ENCODE measurements at regions not wholly inside any gene's neighbourhood (a gene's known extent, or its start where the extent isn't known, plus 50 kb on each side); places are given as distances from the start of the nearest gene placed in this dataset.
"Not testable (repeated sequence)": the region's sequence is repeated elsewhere in the genome, so short reads cannot be mapped to it uniquely, and the experiment has no call there.

DNA sequence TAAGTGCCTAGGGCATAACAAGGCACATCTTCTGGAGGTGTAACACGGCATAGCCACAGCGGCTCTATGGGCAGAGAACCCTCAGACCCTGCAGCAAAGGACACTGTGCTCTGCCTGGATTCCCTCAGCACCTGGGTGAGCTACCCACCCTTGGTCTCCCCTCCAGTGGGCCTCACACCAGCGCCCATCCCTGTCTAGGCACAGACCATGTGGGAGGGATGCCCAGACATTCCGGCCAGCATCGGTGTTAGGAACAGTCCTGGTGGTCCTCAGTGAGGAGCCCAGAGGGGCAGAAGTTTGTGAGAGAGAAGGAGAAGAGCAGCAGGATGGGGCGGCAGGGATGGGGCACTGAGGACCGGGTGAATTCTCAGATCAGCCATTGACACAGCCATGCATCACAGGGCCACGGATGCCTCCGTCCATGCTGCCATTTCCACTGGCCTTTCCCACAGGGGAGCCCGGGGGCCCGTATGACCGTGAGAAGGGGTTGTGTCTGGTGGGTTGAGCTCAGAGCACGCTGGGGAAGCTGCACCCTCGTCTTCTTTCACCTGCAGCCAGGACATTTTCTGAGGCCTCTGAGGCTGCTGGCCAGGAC is 282.7 kb upstream of the SFSWAP start:
- H3K9me3 ChIP-seq (ENCODE audit: control insufficient read depth in 2 of 2, low read length in 2 of 2), result peaks cover 8 to 22% of the 10 kb centered on the region in 2 donors
- H3K36me3 ChIP-seq (ENCODE audit: control insufficient read depth in 2 of 2, insufficient read depth in 2 of 2, low read length in 2 of 2), result no peaks in the 10 kb centered on the region
- H3K4me1 ChIP-seq (ENCODE audit: control insufficient read depth, insufficient read depth, low read length), result no peaks in the 10 kb centered on the region
- no peak overlapping the region for H3K27ac ChIP-seq (ENCODE audit: low read length)
- H3K9ac ChIP-seq (ENCODE audit: low read length in 2 of 2), result no peak overlapping the region
- H3K27me3 ChIP-seq (ENCODE audit: control insufficient read depth in 1 of 2, insufficient read depth in 2 of 2, low read length in 2 of 2), result peaks cover 0 to 5% of the 10 kb centered on the region in 2 donors
- no peak overlapping the region for H3K4me3 ChIP-seq (ENCODE audit: low read length in 2 of 2)

DNA sequence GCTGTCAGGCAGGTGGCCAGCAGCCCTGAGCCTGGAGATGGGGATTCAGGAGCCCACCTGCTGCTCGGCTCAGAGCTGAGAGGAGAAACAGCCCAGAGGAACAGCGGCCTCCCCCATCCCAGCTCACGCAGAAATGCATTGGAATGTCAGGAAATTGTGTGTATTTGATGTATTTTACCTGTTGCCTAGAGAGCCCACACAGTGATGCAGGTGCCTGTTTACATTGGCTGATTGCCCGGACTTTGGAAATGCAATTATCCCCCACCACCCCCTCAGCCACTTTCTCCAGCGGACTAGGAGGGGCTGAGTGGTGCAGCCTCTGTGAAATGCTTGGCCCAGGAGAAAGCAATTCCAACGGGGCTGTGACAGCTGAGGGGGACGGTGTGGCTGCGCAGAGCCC is 281.7 kb upstream of the SFSWAP start:
- H3K4me3 ChIP-seq (ENCODE audit: low read length in 2 of 2); H3K27ac ChIP-seq (ENCODE audit: low read length); H3K9ac ChIP-seq (ENCODE audit: low read length in 2 of 2); H3K4me1 ChIP-seq (ENCODE audit: control insufficient read depth, insufficient read depth, low read length); H3K36me3 ChIP-seq (ENCODE audit: control insufficient read depth in 2 of 2, insufficient read depth in 2 of 2, low read length in 2 of 2); H3K27me3 ChIP-seq (ENCODE audit: control insufficient read depth in 1 of 2, insufficient read depth in 2 of 2, low read length in 2 of 2): not testable (repeated sequence)
- H3K9me3 ChIP-seq (ENCODE audit: control insufficient read depth in 2 of 2, low read length in 2 of 2), result peaks cover 5 to 16% of the 10 kb centered on the region in 2 donors

GRCh38 chr12:131429697-131430096 is 281.2 kb upstream of the SFSWAP start:
- not testable (repeated sequence) for H3K27me3 ChIP-seq (ENCODE audit: control insufficient read depth in 1 of 2, insufficient read depth in 2 of 2, low read length in 2 of 2); H3K9ac ChIP-seq (ENCODE audit: low read length in 2 of 2); H3K27ac ChIP-seq (ENCODE audit: low read length)

DNA sequence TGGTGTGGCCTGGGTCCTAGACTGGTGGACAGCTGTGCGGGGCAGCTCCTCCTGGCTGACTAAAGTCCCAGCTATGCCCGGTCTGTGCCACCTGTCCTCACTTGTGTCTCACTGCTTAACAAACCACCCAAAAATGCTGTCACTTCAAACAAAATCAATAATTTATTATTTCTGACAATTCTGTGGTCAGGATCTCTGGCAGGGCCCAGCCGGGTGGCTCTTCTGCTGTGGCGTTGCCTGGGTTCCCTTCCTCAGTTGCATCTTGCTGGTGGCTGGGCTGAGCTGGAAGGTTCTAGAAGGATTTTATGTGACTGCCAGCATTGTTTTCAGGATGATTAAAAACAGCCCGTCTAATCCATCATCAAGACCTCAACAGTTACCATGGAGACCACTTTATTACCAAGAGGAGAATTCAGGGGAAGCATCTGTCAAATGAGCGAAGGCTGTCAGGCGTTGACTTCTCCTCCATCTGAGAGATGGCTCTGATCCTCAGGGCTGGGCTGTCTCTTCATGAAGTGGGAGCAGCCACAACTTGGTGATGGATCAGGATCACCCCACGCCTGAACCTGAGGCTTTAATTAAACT is 280.6 kb upstream of the SFSWAP start:
- H3K9me3 ChIP-seq (ENCODE audit: control insufficient read depth in 2 of 2, low read length in 2 of 2), result peaks cover 3 to 9% of the 10 kb centered on the region in 2 donors
- H3K27me3 ChIP-seq (ENCODE audit: control insufficient read depth in 1 of 2, insufficient read depth in 2 of 2, low read length in 2 of 2), result peaks cover 0 to 13% of the 10 kb centered on the region in 2 donors
- H3K4me3 ChIP-seq (ENCODE audit: low read length in 2 of 2), result no peak overlapping the region
- no peak overlapping the region for H3K27ac ChIP-seq (ENCODE audit: low read length)
- H3K9ac ChIP-seq (ENCODE audit: low read length in 2 of 2), result no peak overlapping the region
- H3K4me1 ChIP-seq (ENCODE audit: control insufficient read depth, insufficient read depth, low read length), result no peaks in the 10 kb centered on the region
- no peaks in the 10 kb centered on the region for H3K36me3 ChIP-seq (ENCODE audit: control insufficient read depth in 2 of 2, insufficient read depth in 2 of 2, low read length in 2 of 2)

More at GRCh38 chr12:131429697-131430096, 281.2 kb upstream of the SFSWAP start:
- H3K4me1 ChIP-seq (ENCODE audit: control insufficient read depth, insufficient read depth, low read length); H3K36me3 ChIP-seq (ENCODE audit: control insufficient read depth in 2 of 2, insufficient read depth in 2 of 2, low read length in 2 of 2); H3K4me3 ChIP-seq (ENCODE audit: low read length in 2 of 2): not testable (repeated sequence)
- H3K9me3 ChIP-seq (ENCODE audit: control insufficient read depth in 2 of 2, low read length in 2 of 2), result peaks cover 5 to 12% of the 10 kb centered on the region in 2 donors

GRCh38 chr12:131431126-131431655 is 279.7 kb upstream of the SFSWAP start:
- not testable (repeated sequence) for H3K4me1 ChIP-seq (ENCODE audit: control insufficient read depth, insufficient read depth, low read length); H3K36me3 ChIP-seq (ENCODE audit: control insufficient read depth in 2 of 2, insufficient read depth in 2 of 2, low read length in 2 of 2)

DNA sequence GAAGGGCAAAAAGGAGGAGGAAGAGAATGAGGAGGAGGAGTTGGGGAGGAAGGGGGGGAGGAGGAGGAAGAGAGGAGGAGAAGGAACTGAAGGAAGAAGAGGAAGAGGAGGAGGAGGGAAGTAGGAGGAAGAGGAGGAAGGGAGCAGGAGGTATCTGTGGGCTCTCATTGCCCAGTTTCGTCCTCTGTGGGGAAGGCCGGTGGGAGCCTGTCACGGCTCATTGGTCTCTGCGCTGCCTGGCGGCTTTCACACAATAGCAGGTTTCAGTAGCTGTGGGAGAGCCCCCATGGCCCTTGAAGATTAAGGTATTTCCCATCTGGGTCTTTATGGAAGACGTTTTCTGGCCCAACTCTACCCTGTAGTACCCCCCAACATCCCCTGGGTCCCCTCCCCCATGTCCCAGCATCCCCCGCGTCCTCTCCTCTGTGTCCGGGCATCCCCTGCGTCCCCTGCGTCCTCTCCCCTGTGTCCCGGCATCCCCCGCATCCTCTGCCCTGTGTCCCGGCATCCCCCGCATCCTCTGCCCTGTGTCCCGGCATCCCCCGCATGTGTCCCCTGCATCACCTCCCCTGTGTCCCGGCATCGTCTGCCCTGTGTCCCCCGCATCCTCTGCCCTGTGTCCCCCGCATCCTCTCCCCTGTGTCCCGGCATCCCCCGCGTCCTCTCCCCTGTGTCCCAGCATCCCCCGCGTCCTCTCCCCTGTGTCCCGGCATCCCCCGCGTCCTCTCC is 278.2 kb upstream of the SFSWAP start:
- H3K36me3 ChIP-seq (ENCODE audit: control insufficient read depth in 2 of 2, insufficient read depth in 2 of 2, low read length in 2 of 2), result no peaks in the 10 kb centered on the region
- H3K9ac ChIP-seq (ENCODE audit: low read length in 2 of 2), result no peak overlapping the region
- H3K9me3 ChIP-seq (ENCODE audit: control insufficient read depth in 2 of 2, low read length in 2 of 2), result peaks cover 3 to 9% of the 10 kb centered on the region in 2 donors
- H3K27ac ChIP-seq (ENCODE audit: low read length), result no peak overlapping the region
- H3K4me3 ChIP-seq (ENCODE audit: low read length in 2 of 2), result no peak overlapping the region
- peaks cover 8 to 13% of the 10 kb centered on the region in 2 donors for H3K27me3 ChIP-seq (ENCODE audit: control insufficient read depth in 1 of 2, insufficient read depth in 2 of 2, low read length in 2 of 2)
- H3K4me1 ChIP-seq (ENCODE audit: control insufficient read depth, insufficient read depth, low read length), result no peaks in the 10 kb centered on the region

More at GRCh38 chr12:131431126-131431655, 279.7 kb upstream of the SFSWAP start:
- not testable (repeated sequence) for H3K9ac ChIP-seq (ENCODE audit: low read length in 2 of 2); H3K9me3 ChIP-seq (ENCODE audit: control insufficient read depth in 2 of 2, low read length in 2 of 2); H3K27ac ChIP-seq (ENCODE audit: low read length); H3K4me3 ChIP-seq (ENCODE audit: low read length in 2 of 2)
- H3K27me3 ChIP-seq (ENCODE audit: control insufficient read depth in 1 of 2, insufficient read depth in 2 of 2, low read length in 2 of 2), result peaks cover 0 to 13% of the 10 kb centered on the region in 2 donors

GRCh38 chr12:131434208-131435125 is 276.4 kb upstream of the SFSWAP start:
- Histone ChIP-seq H3K9me3 (ENCODE audit: control insufficient read depth in 2 of 2, low read length in 2 of 2) (peaks cover 3 to 9% of the 10 kb centered on the region in 2 donors), H3K36me3 (ENCODE audit: control insufficient read depth in 2 of 2, insufficient read depth in 2 of 2, low read length in 2 of 2) (no peaks in the 10 kb centered on the region), H3K4me3 (ENCODE audit: low read length in 2 of 2) (no peak overlapping the region), H3K4me1 (ENCODE audit: control insufficient read depth, insufficient read depth, low read length) (no peaks in the 10 kb centered on the region), H3K27me3 (ENCODE audit: control insufficient read depth in 1 of 2, insufficient read depth in 2 of 2, low read length in 2 of 2) (peaks cover 8 to 16% of the 10 kb centered on the region in 2 donors), H3K9ac (ENCODE audit: low read length in 2 of 2) (no peak overlapping the region), H3K27ac (ENCODE audit: low read length) (no peak overlapping the region)

DNA sequence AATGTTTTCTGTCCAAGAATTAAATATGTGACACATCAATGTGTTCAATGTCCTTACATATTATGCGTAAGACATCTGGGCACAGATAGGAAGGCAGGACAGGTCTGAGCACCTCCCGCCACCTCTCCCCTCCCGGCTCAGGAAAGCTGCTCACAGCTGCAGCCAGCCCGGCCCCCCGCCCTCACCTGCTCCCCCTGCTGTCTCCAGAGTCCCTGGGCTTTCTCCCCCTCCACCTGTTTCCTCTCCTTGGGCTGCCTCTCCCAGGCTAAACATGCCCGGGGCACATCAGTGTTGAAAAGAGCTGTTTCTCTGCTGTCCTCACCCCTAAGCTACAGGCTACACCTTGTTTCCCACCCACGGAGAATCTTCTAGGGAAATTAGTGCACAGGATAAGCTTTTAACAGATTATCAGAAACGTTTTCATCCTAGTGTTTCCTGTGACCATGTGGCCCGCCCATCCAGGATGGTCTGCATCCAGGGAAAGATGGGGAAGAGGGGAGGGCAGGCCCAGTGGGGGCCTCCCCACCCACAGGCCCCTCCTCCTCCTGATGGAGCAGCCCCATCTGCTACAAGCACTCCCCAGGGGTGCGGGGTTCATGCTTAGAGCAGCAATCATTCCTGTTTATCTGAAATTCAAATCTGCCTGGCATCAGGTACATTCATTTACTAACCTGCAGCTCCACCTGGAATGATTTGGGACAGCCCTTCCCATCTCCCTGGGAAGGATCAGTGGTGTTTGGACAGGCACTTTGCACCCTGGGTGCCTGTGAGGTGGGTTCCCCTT is 273.8 kb upstream of the SFSWAP start:
- Histone ChIP-seq H3K4me3 (ENCODE audit: low read length in 2 of 2) (no peak overlapping the region), H3K9me3 (ENCODE audit: control insufficient read depth in 2 of 2, low read length in 2 of 2) (no peaks in the 10 kb centered on the region), H3K4me1 (ENCODE audit: control insufficient read depth, insufficient read depth, low read length) (no peaks in the 10 kb centered on the region), H3K36me3 (ENCODE audit: control insufficient read depth in 2 of 2, insufficient read depth in 2 of 2, low read length in 2 of 2) (no peaks in the 10 kb centered on the region), H3K9ac (ENCODE audit: low read length in 2 of 2) (no peak overlapping the region), H3K27me3 (ENCODE audit: control insufficient read depth in 1 of 2, insufficient read depth in 2 of 2, low read length in 2 of 2) (peaks cover 8 to 14% of the 10 kb centered on the region in 2 donors), H3K27ac (ENCODE audit: low read length) (no peak overlapping the region)

- no peaks in the 10 kb centered on the region for H3K36me3 ChIP-seq (ENCODE audit: control insufficient read depth in 2 of 2, insufficient read depth in 2 of 2, low read length in 2 of 2)
- no peaks in the 10 kb centered on the region for H3K9me3 ChIP-seq (ENCODE audit: control insufficient read depth in 2 of 2, low read length in 2 of 2)
- no peaks in the 10 kb centered on the region for H3K4me1 ChIP-seq (ENCODE audit: control insufficient read depth, insufficient read depth, low read length)
- H3K27me3 ChIP-seq (ENCODE audit: control insufficient read depth in 1 of 2, insufficient read depth in 2 of 2, low read length in 2 of 2), result peaks cover 8 to 14% of the 10 kb centered on the region in 2 donors
- no peak overlapping the region for H3K4me3 ChIP-seq (ENCODE audit: low read length in 2 of 2)
- H3K27ac ChIP-seq (ENCODE audit: low read length), result no peak overlapping the region
- H3K9ac ChIP-seq (ENCODE audit: low read length in 2 of 2), result no peak overlapping the region
Observed at GRCh38 chr12:131437706-131438492, 273.0 kb upstream of the SFSWAP start.

Measured in stomach smooth muscle (tissue), 2 donors.